Astrocyte (in vitro differentiated cells and primary cell): ENCODE measurements at regions not wholly inside any gene's neighbourhood (a gene's known extent, or its start where the extent isn't known, plus 50 kb on each side); places are given as distances from the start of the nearest gene placed in this dataset.

ENCODE experiments used
- DNase-seq: peaks from one replicate; pipeline ENCODE4 v3.0.0-alpha.2; 2010; ENCODE audit warnings: low read depth
- FAIRE-seq: peaks from 2 replicates; lab custom pipeline; 2011; peaks lifted over from hg19 to GRCh38; lab: Jason Lieb, UNC
- H2AFZ ChIP-seq: 2 replicates; pipeline ENCODE4 v1.6.0; 2012; ENCODE audit warnings: low read depth, low read length, inconsistent platforms
- H3K27ac ChIP-seq: 2 replicates; pipeline ENCODE4 v1.5.1; 2011; ENCODE audit warnings: low read depth, low read length, inconsistent platforms
- H3K27me3 ChIP-seq: 2 replicates; pipeline ENCODE4 v1.6.0; 2011; ENCODE audit warnings: low read length, inconsistent platforms; ENCODE audit not compliant: insufficient read depth
- H3K36me3 ChIP-seq: 2 replicates; pipeline ENCODE4 v1.5.1; 2011; ENCODE audit warnings: low read length, inconsistent platforms; ENCODE audit not compliant: insufficient read depth
- H3K4me1 ChIP-seq: 2 replicates; pipeline ENCODE4 v1.5.1; 2011; ENCODE audit warnings: low read length, inconsistent platforms; ENCODE audit not compliant: insufficient read depth
- H3K4me2 ChIP-seq: 2 replicates; pipeline ENCODE4 v1.6.0; 2012; ENCODE audit warnings: low read length, inconsistent platforms
- H3K4me3 ChIP-seq: 2 replicates; pipeline ENCODE4 v1.5.1; 2011; ENCODE audit warnings: low read depth, mild to moderate bottlenecking, low read length, inconsistent platforms; ENCODE audit not compliant: insufficient read depth
- H3K79me2 ChIP-seq: 2 replicates; pipeline ENCODE4 v1.6.0; 2012; ENCODE audit warnings: mild to moderate bottlenecking, low read length, inconsistent platforms; ENCODE audit not compliant: insufficient read depth
- H3K9ac ChIP-seq: 2 replicates; pipeline ENCODE4 v1.6.0; 2012; ENCODE audit warnings: mild to moderate bottlenecking, low read length, inconsistent platforms
- H3K9me3 ChIP-seq: 2 replicates; pipeline ENCODE4 v1.5.1; 2012; ENCODE audit warnings: low read depth, mild to moderate bottlenecking, low read length, inconsistent platforms; ENCODE audit not compliant: insufficient read depth
- H4K20me1 ChIP-seq: 2 replicates; pipeline ENCODE4 v1.6.0; 2012; ENCODE audit warnings: low read length, inconsistent platforms; ENCODE audit not compliant: insufficient read depth
- H3K27ac Mint-ChIP-seq: one replicate; pipeline ENCODE4 v1.8.0; 2021; ENCODE audit warnings: mild to moderate bottlenecking, mixed read lengths; ENCODE audit not compliant: unreplicated experiment
- H3K27me3 Mint-ChIP-seq: one replicate; pipeline ENCODE4 v1.8.0; 2021; ENCODE audit warnings: low read depth, mixed read lengths; ENCODE audit not compliant: unreplicated experiment
- H3K36me3 Mint-ChIP-seq: one replicate; pipeline ENCODE4 v1.8.0; 2021; ENCODE audit warnings: low read depth, mixed read lengths; ENCODE audit not compliant: unreplicated experiment
- H3K4me1 Mint-ChIP-seq: one replicate; pipeline ENCODE4 v1.8.0; 2021; ENCODE audit warnings: low read depth, mixed read lengths; ENCODE audit not compliant: unreplicated experiment
- H3K4me3 Mint-ChIP-seq: one replicate; pipeline ENCODE4 v1.8.0; 2021; ENCODE audit warnings: mild to moderate bottlenecking, moderate library complexity, mixed read lengths; ENCODE audit not compliant: unreplicated experiment
- H3K9me3 Mint-ChIP-seq: one replicate; pipeline ENCODE4 v1.8.0; 2021; ENCODE audit warnings: mild to moderate bottlenecking, mixed read lengths; ENCODE audit not compliant: unreplicated experiment
- CTCF ChIP-seq: IDR thresholded peaks from 2 replicates; pipeline ENCODE4 v1.5.1; 2011; ENCODE audit warnings: low read depth, mild to moderate bottlenecking, inconsistent platforms, low read length, moderate library complexity; ENCODE audit not compliant: insufficient read depth
- EZH2 ChIP-seq: IDR thresholded peaks from 2 replicates; pipeline ENCODE4 v1.6.1; 2012; ENCODE audit warnings: mild to moderate bottlenecking, low read length, inconsistent platforms; ENCODE audit not compliant: insufficient read depth

DNA sequence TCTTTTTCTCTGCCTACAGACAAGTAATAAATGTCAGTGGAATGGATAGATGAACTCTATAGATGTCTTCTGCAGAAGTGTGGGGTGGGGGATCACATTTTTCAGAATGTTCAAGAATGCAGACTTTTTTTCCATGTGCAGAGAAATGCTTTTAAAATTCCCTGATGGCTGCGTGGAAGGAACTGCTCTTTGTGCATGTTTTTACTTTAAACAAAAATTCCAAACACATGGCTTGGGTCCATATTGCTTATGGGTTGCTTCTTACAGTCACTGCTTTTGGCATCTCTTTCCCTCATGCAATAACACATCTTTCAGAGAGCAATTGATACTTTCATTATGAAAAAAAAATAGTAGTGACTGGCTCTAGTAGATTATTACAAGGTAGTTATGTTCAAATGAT lies 1053.6 kb downstream of the NLGN4Y start:
- H3K4me1 ChIP-seq: no peaks in the 10 kb centered on the region
- no peak overlapping the region for H3K9ac ChIP-seq
- Mint-ChIP-seq H3K4me1 (peaks cover 8% of the 10 kb centered on the region), H3K27me3 (peaks cover 4% of the 10 kb centered on the region), H3K4me3 (no peak overlapping the region), H3K27ac (no peak overlapping the region), H3K36me3 (no peaks in the 10 kb centered on the region), H3K9me3 (no peaks in the 10 kb centered on the region)
- FAIRE-seq (no peak), DNase-seq (no peak)
- no peak overlapping the region for H3K27ac ChIP-seq
- H3K9me3 ChIP-seq: no peaks in the 10 kb centered on the region
- no peaks in the 10 kb centered on the region for H4K20me1 ChIP-seq
- no peaks in the 10 kb centered on the region for H3K79me2 ChIP-seq
- no peaks in the 10 kb centered on the region for H3K27me3 ChIP-seq
- no peak overlapping the region for H2AFZ ChIP-seq
- H3K4me2 ChIP-seq: no peak overlapping the region
- H3K36me3 ChIP-seq: no peaks in the 10 kb centered on the region
- TF ChIP-seq CTCF: no peak
- TF ChIP-seq EZH2: no peak
- no peak overlapping the region for H3K4me3 ChIP-seq

DNA sequence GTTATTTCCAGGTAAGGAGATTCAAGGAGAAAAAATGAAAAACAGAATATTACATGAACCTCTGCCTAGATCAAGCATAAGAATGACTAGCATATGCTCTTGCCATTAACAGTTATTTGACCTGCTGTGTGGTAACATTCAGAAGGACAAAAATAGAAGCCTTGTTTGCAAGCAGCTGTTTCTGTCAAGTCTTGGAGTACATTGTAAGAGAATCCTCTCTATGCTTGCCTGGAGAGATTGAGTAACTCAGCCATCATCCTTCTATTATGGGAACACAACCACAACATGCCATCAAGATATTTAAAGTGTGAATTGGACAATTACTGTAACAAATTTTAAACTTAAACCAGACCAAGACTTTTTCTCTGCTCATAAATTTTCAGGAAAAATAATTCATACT lies 1054.4 kb downstream of the NLGN4Y start:
- Histone ChIP-seq H3K4me1 (no peaks in the 10 kb centered on the region), H3K27ac (no peak overlapping the region), H3K9me3 (no peaks in the 10 kb centered on the region), H3K9ac (no peak overlapping the region), H4K20me1 (no peaks in the 10 kb centered on the region), H3K27me3 (no peaks in the 10 kb centered on the region), H3K4me3 (no peak overlapping the region), H2AFZ (no peak overlapping the region), H3K79me2 (no peaks in the 10 kb centered on the region), H3K4me2 (no peak overlapping the region), H3K36me3 (no peaks in the 10 kb centered on the region)
- H3K9me3 Mint-ChIP-seq: no peaks in the 10 kb centered on the region
- no peaks in the 10 kb centered on the region for H3K36me3 Mint-ChIP-seq
- peaks cover 4% of the 10 kb centered on the region for H3K27me3 Mint-ChIP-seq
- TF ChIP-seq EZH2: no peak
- TF ChIP-seq CTCF: no peak
- no peak overlapping the region for H3K27ac Mint-ChIP-seq
- peaks cover 8% of the 10 kb centered on the region for H3K4me1 Mint-ChIP-seq
- no peak for DNase-seq
- no peak for FAIRE-seq
- H3K4me3 Mint-ChIP-seq: no peak overlapping the region

GRCh38 chrY:15579245-15579644 lies 1054.9 kb downstream of the NLGN4Y start:
- DNase-seq: no peak
- H3K27me3 ChIP-seq: no peaks in the 10 kb centered on the region
- no peak overlapping the region for H3K27ac Mint-ChIP-seq

More at GRCh38 chrY:15579245-15579644, 1054.9 kb downstream of the NLGN4Y start:
- H4K20me1 ChIP-seq: no peaks in the 10 kb centered on the region
- H3K36me3 ChIP-seq: no peaks in the 10 kb centered on the region
- H3K27ac ChIP-seq: no peak overlapping the region
- no peak overlapping the region for H3K4me2 ChIP-seq
- H3K4me1 ChIP-seq: no peaks in the 10 kb centered on the region
- Mint-ChIP-seq H3K4me3 (no peak overlapping the region), H3K27me3 (peaks cover 4% of the 10 kb centered on the region), H3K9me3 (no peaks in the 10 kb centered on the region), H3K36me3 (no peaks in the 10 kb centered on the region), H3K4me1 (peaks cover 8% of the 10 kb centered on the region)
- H3K4me3 ChIP-seq: no peak overlapping the region
- no peaks in the 10 kb centered on the region for H3K79me2 ChIP-seq
- H3K9ac ChIP-seq: no peak overlapping the region
- FAIRE-seq: no peak
- no peak overlapping the region for H2AFZ ChIP-seq
- no peaks in the 10 kb centered on the region for H3K9me3 ChIP-seq
- TF ChIP-seq CTCF (peak; percentile 10), EZH2 (no peak)
